GM18508 (cell line): ENCODE measurements at regions not wholly inside any gene's neighbourhood (a gene's known extent, or its start where the extent isn't known, plus 50 kb on each side); places are given as distances from the start of the nearest gene placed in this dataset.
"Not testable (repeated sequence)": the region's sequence is repeated elsewhere in the genome, so short reads cannot be mapped to it uniquely, and the experiment has no call there.

ENCODE experiments used
- ATAC-seq: cut with Tn5 transposase; IDR thresholded peaks from one replicate; pipeline ENCODE4 v1.9.1; 2021; ENCODE audit warnings: moderate number of reproducible peaks; ENCODE audit not compliant: insufficient read depth, unreplicated experiment

GRCh38 chr18:22723221-22723620 is 209.9 kb upstream of the RBBP8 start:
- no peak for ATAC-seq

- no peak for ATAC-seq
Measured at GRCh38 chr18:22723773-22724172, 209.4 kb upstream of the RBBP8 start.

- ATAC-seq = no peak
Measured at GRCh38 chr18:22726469-22726868, 206.7 kb upstream of the RBBP8 start.

GRCh38 chr18:22728016-22728415 is 205.1 kb upstream of the RBBP8 start:
- ATAC-seq = no peak

GRCh38 chr18:22728481-22729105 is 204.5 kb upstream of the RBBP8 start:
- no peak for ATAC-seq

GRCh38 chr18:22731398-22731797 is 201.7 kb upstream of the RBBP8 start:
- ATAC-seq = no peak

- ATAC-seq = no peak
Measured at GRCh38 chr18:22734105-22734661, 198.9 kb upstream of the RBBP8 start.

GRCh38 chr18:22734791-22735627 is 198.1 kb upstream of the RBBP8 start:
- ATAC-seq = no peak

- ATAC-seq = no peak
Measured at GRCh38 chr18:22737054-22737453, 196.1 kb upstream of the RBBP8 start.

- no peak for ATAC-seq
Measured at GRCh38 chr18:22739061-22739642, 194.0 kb upstream of the RBBP8 start.

- no peak for ATAC-seq
Measured at GRCh38 chr18:22739789-22740188, 193.3 kb upstream of the RBBP8 start.

GRCh38 chr18:22741318-22741717 is 191.8 kb upstream of the RBBP8 start:
- ATAC-seq = no peak

GRCh38 chr18:22742409-22742808 is 190.7 kb upstream of the RBBP8 start:
- ATAC-seq = no peak

- no peak for ATAC-seq
Measured at GRCh38 chr18:22745966-22746365, 187.2 kb upstream of the RBBP8 start.

GRCh38 chr18:22752014-22752413 is 181.1 kb upstream of the RBBP8 start:
- no peak for ATAC-seq

- ATAC-seq = no peak
Measured at GRCh38 chr18:22753130-22753831, 179.8 kb upstream of the RBBP8 start.

GRCh38 chr18:22764005-22764404 is 169.1 kb upstream of the RBBP8 start:
- ATAC-seq = not testable (repeated sequence)

GRCh38 chr18:22765896-22766295 is 167.2 kb upstream of the RBBP8 start:
- no peak for ATAC-seq

- no peak for ATAC-seq
Measured at GRCh38 chr18:22767653-22768052, 165.5 kb upstream of the RBBP8 start.

GRCh38 chr18:22773944-22774343 is 159.2 kb upstream of the RBBP8 start:
- no peak for ATAC-seq

- ATAC-seq = no peak
Measured at GRCh38 chr18:22778996-22779395, 154.1 kb upstream of the RBBP8 start.
